Activated T-cell treated with anti-CD3 and anti-CD28 coated beads, Interleukin-2, amount 50 U/mL, for 72 hours (primary cell): ENCODE measurements at regions not wholly inside any gene's neighbourhood (a gene's known extent, or its start where the extent isn't known, plus 50 kb on each side); places are given as distances from the start of the nearest gene placed in this dataset.

ENCODE experiments used
- ATAC-seq, 2 donors: fragments of 150-1000 bp; cut with Tn5 transposase; replicated peaks in 1 of 2; 2 replicates each; pipeline ENCODE4 v1.10.0; 2021; ENCODE audit warnings: moderate library complexity in 2 of 2, mild to moderate bottlenecking in 1 of 2
- DNase-seq, 2 donors: peaks; one replicate each; pipeline ENCODE4 v3.0.0; 2021 to 2022; ENCODE audit warnings: mixed read lengths in 1 of 2
- H3K27ac Mint-ChIP-seq: one replicate; pipeline ENCODE4 v1.8.0; 2022; ENCODE audit warnings: mild to moderate bottlenecking, moderate library complexity, mixed read lengths
- H3K27me3 Mint-ChIP-seq: one replicate; pipeline ENCODE4 v1.8.0; 2022; ENCODE audit warnings: low read depth, mixed read lengths
- H3K36me3 Mint-ChIP-seq, 2 donors: one replicate each; pipeline ENCODE4 v1.8.0; 2022; ENCODE audit warnings: mixed read lengths in 2 of 2, mild to moderate bottlenecking in 1 of 2; ENCODE audit not compliant: insufficient read depth in 2 of 2
- H3K4me1 Mint-ChIP-seq: one replicate; pipeline ENCODE4 v1.8.0; 2022; ENCODE audit warnings: low read depth, mixed read lengths
- H3K4me3 Mint-ChIP-seq, 2 donors: one replicate each; pipeline ENCODE4 v1.8.0; 2022; ENCODE audit warnings: mild to moderate bottlenecking in 2 of 2, mixed read lengths in 2 of 2, moderate library complexity in 2 of 2
- H3K9me3 Mint-ChIP-seq, 2 donors: one replicate each; pipeline ENCODE4 v1.8.0; 2022; ENCODE audit warnings: mixed read lengths in 2 of 2

DNA sequence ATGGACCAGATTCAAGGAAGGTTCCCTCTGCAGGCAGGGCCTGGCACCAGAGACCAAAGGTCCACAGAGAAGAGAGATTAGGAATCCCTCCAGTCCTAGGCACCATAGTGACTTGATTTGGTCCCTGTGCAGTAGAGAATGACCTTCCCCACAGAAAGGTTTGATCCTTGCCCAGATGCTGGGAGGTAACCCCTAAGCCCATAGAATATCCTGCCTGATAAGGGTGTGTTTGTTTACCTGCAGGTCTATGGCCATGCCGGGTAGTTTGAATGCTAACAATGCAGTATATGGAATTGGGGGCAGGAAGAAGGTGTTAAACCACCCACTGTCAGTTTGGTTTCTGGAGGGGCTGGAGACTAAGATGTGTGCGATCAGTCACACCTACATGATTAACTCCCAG, 57.1 kb upstream of the NFASC start:
- ATAC-seq = no peak
- Mint-ChIP-seq H3K9me3 (no peaks in the 10 kb centered on the region), H3K27me3 (peaks cover 25% of the 10 kb centered on the region), H3K4me3 (no peak overlapping the region), H3K4me1 (no peaks in the 10 kb centered on the region), H3K36me3 (no peaks in the 10 kb centered on the region), H3K27ac (no peak overlapping the region)
- DNase-seq = no peak

DNA sequence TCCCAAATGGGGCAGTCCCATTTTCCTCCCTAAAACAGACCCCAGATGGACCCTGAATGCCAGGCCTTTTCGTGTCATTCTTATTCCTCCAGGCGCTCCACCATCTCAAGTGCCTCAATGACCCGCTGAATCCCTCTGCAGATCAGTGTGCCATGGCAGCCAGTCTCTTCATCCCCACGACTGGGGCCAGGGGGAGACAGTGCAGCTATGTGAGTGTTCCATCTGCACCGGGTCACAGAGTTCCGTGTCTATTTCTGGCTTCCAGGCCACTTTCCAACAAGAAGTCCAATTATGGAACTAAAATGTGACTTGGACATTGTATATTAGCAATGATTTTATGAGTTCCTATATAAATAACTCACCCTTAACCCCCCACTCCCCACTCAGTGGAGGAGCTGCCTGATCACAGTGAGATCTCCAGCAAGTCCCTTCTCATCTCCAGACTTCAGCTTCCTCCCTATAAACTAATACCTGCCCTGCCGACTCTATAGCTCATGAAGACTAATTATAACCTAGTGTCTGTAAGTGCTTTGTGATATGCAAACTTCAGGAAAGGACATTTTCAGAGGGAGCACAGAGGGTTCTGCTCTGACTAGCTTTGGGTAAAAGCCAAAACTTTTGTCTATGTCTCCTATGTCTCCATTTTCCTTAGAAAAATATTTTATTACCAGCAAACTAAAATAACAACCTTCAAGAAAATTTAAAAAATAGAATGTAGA, 56.3 kb upstream of the NFASC start:
- no peak for ATAC-seq
- no peak overlapping the region for H3K4me3 Mint-ChIP-seq
- no peaks in the 10 kb centered on the region for H3K36me3 Mint-ChIP-seq
- H3K27me3 Mint-ChIP-seq = peaks cover 25% of the 10 kb centered on the region
- no peak overlapping the region for H3K27ac Mint-ChIP-seq
- no peaks in the 10 kb centered on the region for H3K9me3 Mint-ChIP-seq
- DNase-seq = no peak
- H3K4me1 Mint-ChIP-seq = no peaks in the 10 kb centered on the region

DNA sequence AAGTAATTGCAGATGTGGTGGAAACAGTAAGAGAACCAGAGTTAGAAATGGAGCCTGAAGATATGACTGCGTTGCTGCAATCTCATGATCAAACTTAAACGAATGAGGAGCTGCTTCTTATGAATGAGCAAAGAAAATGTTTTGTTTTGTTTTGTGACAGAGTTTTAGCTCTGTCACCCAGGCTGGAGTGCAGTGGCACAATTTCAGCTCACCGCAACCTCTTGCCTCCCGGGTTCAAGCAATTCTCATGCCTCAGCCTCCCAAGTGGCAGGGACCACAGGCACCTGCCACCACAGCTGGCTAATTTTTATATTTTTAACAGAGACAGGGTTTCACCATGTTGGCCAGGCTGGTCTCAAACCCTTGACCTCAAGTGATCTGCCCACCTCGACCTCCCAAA, 53.3 kb upstream of the NFASC start:
- Mint-ChIP-seq H3K27me3 (peaks cover 25% of the 10 kb centered on the region), H3K4me1 (no peaks in the 10 kb centered on the region), H3K27ac (no peak overlapping the region), H3K9me3 (no peaks in the 10 kb centered on the region), H3K4me3 (no peak overlapping the region), H3K36me3 (no peaks in the 10 kb centered on the region)
- no peak for DNase-seq
- ATAC-seq = no peak

DNA sequence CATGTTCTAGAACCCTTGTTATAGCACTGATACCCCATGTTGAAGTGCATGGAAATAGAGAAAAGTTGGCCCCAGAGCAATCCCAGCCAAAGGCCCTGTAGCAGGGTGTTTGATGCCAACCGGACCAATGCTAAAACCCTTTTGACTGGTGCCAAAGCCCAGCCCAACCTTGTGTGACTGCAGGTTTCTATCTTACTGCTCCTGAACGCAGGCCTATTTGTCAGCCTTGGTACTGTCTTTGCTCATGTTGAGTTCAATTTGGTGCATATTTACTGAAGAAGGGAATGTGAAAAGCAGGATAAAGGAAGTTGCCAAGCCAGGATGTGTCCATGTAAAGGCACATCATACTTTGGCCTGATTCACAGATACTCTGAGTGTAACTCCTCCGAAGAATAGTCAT, 51.7 kb upstream of the NFASC start:
- no peak overlapping the region for H3K27ac Mint-ChIP-seq
- H3K4me3 Mint-ChIP-seq = no peak overlapping the region
- no peaks in the 10 kb centered on the region for H3K4me1 Mint-ChIP-seq
- peaks cover 23% of the 10 kb centered on the region for H3K27me3 Mint-ChIP-seq
- ATAC-seq (no peak), DNase-seq (no peak)
- no peaks in the 10 kb centered on the region for H3K36me3 Mint-ChIP-seq
- no peaks in the 10 kb centered on the region for H3K9me3 Mint-ChIP-seq

DNA sequence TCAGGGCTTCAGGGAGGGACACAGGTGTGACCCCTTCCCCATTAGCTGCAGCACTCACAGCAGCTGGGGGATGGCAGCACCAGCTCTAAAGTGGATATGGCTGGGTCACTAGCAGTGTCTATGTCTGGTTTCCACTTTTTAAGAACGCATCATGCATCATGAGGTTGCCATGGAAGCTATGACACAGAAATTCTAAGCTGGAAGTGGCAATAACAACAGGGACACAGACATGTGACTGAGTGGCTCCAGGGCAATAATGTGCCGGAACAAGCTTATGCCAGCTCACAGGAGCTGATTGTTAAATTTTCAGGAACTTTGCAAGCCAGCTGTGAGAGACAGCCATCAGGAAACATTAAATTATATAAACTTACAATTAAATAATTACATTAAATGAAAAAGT, 51.2 kb upstream of the NFASC start:
- H3K4me3 Mint-ChIP-seq = no peak overlapping the region
- H3K4me1 Mint-ChIP-seq = no peaks in the 10 kb centered on the region
- H3K27me3 Mint-ChIP-seq = peaks cover 18% of the 10 kb centered on the region
- H3K36me3 Mint-ChIP-seq = no peaks in the 10 kb centered on the region
- no peak overlapping the region for H3K27ac Mint-ChIP-seq
- no peak for DNase-seq
- H3K9me3 Mint-ChIP-seq = no peaks in the 10 kb centered on the region
- no peak for ATAC-seq
